Hematopoietic multipotent progenitor cell treated with erythropoietin and hydrocortisone succinate and interleukin-3 and kit ligand, for 4 days (in vitro differentiated cells): ENCODE measurements at regions not wholly inside any gene's neighbourhood (a gene's known extent, or its start where the extent isn't known, plus 50 kb on each side); places are given as distances from the start of the nearest gene placed in this dataset.
"Not testable (repeated sequence)": the region's sequence is repeated elsewhere in the genome, so short reads cannot be mapped to it uniquely, and the experiment has no call there.

Experiments used
- DNase-seq: peaks from one replicate; pipeline ENCODE4 v3.0.0-alpha.2; 2015

DNA sequence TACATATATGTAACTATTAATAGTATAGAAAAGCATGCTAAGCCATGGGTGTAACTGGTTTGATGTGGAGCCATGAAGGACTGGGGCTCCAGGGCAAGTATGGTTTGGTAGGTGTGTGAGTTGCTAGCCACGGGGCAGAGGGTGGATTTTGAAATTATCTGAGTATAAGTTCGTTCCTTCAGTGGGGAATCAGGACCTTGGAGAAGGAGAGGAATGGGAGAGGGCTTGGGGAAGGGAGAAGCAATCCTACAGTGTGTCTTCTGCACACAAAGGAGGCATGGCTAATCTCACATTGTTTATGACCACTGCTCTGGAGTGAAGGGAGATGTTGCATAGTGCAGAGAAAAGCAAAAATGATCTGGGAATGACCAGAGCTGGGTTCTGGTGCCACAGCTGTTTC lies 127.8 kb upstream of the CADM1 start:
- DNase-seq: no peak

DNA sequence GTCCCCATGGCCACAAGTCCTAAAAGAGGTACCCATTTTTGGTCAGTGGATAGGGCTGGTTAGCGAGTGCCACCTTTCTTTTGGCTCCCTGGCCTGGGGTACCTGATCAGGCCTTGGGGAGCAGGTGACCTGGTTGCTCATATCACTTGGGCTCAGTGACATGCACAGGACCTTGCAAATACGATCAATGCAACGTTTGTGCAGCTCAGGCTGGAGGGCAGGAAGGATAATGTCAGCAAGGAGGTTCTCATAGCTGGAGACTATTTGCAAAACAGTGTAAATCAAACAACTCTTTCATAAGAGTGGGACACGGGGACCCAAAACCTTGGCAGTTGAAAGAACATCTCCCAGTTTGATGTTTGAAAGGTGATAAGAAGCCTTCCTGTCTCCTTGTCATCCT lies 127.4 kb upstream of the CADM1 start:
- no peak for DNase-seq

DNA sequence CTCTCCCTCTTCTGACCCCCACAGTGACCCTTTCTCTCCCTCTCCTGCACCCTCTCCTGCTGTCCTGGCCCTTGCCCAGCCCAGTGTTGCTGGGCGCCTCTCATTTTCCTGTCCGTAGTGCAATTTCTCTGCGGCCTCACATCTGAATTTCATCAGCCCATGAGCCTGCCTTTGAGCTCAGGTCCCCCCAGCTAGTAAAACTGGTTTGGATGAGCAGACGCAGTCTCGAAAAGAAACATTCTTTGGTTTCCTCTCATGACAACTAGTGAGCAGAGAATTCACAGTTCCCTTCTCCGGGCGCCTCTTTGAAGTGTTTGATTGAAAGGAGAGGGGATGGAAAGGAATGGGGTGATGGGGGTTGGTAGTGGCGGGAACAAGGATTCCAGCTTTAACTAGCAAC lies 126.0 kb upstream of the CADM1 start:
- no peak for DNase-seq

DNA sequence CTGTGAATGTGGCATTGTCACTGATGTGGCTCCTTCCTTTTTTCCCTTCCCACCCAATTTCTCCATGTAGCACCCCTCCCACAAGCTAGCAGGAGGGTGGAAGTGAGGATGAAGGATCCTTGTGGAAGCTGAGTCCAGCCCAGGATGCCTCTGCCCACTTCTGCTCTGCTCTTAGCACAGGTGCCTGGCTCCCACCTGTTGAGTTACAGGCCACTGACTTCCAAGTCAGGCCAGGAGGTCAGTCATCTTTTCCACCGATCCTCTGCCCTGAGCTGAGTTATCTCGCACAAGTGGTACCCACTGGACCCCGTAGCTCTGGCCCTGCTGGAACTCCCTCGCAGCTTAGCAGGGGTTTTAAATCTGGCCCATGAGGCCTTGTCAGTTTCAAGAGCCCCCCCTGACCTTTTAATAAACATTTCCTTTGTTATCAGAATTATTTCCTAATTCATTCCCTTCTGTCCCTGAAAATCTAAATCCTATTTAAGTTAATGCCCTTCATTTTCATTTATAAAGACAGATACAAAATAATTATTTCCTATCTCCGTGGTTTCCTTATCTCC lies 125.3 kb upstream of the CADM1 start:
- DNase-seq: no peak

DNA sequence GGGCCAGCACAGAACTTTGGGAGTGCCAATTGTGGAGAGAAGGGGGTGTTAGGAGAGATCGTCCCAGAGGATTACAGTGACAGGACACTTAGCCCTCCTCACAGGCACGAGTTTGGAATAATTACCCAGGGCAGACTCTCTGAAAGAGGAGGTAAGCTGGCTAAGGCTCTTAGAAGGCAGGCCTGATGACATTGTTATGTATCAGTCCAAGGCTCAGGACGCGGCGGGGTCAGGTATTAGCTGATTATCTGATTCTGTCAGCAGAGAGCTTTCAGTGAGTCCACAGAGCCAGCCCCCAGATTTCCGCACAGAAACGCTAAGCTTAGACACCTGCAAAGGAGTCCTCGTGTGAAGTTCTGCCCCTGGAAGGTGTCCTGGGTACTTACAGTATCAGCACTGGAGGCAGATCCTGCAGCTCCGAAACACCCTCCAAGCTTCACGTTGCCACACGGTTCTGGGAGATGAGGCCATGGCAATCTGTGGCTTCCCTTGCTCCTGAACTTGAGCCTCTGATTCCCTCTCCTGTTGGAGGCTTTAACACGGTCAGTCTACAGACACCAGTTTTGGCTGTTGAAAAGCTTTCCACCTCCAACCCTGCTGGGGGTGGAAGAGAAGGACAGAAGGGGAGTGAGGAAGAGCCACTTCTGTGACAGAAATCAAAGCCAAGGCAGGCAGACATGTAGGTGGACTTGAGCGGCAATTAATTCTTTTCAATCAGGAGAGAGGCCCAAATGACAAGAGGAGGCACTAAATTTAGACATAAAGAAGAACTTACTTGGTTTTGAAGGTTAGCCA lies 123.6 kb upstream of the CADM1 start:
- no peak for DNase-seq

DNA sequence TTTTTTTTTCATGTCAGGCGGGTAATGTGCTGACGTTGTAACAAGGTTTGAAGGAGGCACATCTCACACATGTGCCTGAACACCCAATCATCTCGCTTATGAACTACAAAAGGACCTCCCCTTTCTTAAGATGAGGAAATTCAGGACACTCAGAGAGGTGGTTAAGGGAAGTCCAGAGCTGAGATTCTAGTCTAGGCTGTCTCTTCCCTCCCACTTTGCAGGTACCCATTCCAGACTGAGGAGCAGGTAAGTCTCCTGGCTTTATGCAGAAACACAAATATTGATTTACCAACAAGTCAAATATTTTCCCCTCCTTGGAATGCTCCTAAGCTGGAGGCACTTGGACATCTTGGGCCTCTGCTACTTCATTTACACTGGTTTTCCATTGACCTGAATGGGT lies 122.9 kb upstream of the CADM1 start:
- DNase-seq: no peak

DNA sequence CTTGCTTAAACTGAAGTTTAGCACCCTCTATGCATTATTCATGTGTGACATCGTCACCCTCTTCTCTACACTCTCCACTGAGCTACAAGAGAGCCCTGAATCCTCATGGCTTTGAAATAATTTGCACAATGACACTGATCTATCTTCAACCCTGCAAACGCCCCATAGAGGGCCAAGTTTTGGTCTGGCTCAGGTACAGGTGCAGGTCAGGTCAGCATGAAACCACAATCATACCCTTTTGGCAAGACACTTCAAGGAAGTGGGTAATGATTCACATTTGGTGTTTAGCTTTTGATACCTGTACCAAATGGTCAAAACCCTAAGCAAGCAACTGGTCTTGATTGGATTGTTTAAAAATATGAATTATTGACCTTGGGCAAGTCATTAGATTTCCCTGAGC lies 122.2 kb upstream of the CADM1 start:
- no peak for DNase-seq

DNA sequence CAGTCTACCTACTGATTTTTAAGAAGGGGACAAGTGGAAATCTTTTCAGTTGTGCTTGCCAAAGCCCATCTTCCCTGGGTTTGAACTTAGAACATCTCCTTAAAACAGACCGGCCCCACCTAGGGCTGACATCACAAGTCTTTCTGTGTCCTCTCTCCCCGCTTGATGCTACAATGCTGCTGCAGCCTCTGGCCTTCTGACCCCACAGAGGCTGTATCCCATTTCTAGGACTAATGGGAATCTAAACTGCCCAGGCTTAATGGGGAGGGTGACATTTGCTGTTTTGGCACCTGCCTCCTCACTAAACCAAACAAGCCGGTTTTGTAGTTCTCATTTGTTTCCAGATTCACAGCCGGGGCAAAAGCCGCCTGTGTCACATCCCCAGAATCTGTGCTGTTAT lies 121.3 kb upstream of the CADM1 start:
- no peak for DNase-seq

DNA sequence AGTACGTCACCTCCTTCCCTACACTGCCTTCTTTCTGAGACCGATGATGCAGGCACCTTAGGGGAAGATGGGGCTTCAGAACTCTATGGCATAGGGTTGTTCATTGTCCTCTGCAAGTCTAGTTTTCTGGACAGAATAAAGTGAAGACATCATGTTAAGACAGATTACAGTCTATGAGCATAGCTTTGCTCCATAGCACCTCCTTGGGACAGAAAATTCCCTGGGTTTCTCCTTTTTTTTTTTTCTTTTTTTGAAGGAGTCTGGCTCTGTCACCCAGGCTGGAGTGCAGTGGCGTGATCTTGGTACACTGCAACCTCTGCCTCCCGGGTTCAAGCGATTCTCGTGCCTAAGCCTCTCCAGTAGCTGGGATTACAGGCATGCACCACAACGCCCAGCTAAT lies 119.8 kb upstream of the CADM1 start:
- no peak for DNase-seq

DNA sequence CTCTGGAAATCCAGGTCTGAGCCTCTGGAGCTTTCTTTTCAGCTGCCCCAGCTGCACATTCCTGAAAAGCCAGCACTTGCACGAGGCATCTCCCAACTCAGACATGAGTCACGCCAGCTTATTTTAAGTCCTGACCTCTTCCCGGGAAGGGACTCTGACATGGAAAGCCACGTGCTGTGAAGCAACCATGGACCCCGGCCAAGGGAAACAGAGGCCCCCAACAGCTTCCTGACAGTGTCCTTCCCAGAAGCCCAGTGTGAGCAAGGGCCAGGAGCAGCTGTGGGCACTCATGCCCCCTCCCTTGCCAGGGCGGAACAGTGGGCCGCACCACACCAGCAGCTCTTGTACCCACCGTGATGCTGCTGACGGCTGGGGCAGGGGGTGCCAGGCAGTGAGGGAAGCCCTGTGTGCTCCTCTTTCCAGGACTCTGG lies 118.8 kb upstream of the CADM1 start:
- DNase-seq: no peak

DNA sequence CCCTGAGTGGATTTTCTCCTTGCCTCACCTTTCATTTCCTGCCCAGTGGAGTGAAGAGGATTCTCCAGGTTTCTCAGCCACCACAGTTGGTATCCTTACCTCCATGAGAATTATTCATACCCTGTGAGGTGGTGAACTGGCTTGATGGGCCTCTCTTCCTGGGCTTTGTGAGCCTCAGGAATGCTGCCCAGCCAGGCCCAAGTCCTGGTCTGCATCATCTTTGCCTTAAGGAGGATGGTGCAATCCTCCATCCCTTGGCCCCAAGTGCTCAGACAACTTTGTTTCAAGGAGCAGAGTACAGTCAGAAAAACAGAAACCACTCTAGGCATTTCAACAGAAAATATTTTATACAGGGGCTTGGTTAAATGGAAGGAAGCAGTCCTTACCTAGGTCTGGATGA lies 114.2 kb upstream of the CADM1 start:
- no peak for DNase-seq

DNA sequence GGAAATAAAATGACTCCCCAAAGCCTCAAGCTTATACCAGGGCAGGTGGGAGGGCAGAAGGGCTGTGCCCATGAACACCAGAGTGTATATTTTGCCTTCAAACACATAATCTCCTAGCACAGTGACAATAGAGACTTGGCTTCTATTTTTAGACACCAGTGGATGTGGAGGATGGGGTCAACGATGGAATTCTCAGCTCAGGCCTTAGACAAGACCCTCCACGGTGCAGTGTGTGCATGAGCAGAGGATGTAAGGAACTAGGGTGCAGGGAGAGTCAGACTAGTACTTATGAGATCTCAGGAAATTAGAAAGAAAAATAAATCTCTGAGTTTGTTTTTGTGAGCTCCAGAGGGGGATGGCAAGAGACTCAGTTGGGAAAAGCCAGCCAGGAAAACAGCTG lies 113.6 kb upstream of the CADM1 start:
- no peak for DNase-seq

DNA sequence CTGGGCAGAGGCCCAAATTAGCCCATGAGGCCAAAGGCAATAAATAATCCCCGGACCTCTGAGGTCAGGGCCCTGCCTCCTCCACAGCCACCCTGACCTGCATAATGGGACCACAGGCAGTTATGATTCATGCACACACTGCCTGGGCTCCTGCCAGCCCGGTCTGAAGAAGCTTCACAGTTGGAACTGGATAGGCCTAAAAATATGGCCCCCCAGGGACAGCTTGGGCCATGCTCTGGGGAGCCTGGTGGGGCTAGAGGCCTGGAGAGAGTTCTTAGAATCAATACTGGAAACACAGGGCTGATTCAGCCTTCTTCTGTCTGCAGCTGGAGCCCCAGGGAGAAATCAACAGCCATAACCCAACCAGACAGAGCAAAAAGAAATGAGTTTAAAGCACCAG lies 112.8 kb upstream of the CADM1 start:
- DNase-seq: no peak

DNA sequence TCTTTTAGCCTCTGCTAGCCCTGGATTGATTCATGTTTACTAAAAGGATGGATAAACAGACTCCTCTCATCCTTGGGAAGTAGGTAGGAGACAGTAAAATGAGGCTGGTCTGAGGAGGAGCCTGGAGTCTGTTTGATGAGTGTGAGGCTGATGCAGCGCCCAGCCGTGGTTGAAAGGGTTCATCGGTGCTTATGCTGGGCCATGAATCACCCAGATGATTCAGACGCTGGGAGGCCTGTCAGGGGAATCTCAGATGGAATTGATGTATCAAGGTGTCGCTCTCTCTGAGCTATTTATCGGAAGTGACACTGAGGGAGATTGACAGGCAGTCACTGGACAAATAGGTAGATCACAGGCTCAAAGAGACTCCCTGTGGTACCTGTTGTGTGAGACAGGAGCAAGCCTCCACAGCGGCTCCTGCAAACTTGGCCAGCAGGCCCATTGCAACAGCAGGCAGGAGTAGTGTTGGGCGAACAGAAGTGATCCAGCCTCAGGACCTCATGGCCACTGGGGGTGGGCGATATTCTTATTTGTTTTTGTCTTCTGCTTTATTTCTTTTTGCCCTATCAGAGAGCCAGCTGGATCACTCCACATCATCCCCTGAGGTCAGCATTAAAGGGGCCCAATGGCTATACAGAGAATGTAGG lies 109.9 kb upstream of the CADM1 start:
- DNase-seq: no peak

DNA sequence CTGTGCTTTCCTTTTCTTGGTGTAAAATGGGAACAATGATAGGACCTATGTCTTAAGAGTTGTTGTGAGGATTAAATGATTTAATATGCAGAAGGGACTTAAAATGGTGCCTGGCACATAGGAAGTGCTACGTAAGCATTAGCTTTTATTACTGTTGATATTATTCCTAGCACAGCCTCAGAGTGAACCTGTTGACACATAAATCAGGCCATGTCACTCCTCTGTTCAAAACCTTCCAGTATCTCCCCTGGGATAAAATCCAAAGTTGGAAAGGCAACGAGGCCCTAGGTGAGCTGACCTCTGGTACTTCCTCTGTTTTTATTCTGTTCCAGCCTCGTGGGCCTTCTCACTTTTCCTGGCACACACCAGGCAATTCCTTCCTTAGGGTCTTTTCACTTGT lies 108.8 kb upstream of the CADM1 start:
- DNase-seq: no peak

DNA sequence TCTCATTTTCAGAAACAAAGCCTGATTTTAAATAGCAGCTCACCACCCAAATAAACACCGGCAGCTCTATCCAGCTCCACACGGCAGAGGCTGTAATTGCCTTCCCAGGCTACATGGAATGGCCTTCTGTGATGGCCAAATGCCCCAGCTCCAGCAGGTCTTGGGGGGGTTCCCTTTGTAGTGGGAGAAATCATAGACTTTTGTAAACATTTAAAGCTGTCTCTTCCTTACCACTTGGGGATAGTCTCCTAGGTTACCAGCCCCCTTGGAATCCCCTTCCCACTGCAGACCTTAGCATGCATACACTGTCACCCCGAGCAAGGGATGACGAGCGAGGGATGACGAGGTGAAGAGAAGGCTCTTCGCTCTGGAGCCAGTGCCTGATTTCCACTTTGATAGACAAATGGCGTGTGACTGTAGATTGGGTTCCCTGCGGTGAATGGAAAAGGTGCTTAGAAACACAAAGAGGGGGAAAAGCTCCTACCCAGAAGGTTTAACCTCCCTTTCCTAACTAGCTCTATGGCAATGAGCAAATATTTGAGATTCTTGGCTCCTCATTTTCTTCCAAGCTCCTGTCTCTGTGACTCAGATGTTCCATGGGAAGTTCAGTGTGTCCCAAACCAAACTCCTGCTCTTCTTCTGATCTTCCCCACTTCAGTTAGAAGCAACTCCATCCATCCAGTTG lies 108.0 kb upstream of the CADM1 start:
- no peak for DNase-seq

DNA sequence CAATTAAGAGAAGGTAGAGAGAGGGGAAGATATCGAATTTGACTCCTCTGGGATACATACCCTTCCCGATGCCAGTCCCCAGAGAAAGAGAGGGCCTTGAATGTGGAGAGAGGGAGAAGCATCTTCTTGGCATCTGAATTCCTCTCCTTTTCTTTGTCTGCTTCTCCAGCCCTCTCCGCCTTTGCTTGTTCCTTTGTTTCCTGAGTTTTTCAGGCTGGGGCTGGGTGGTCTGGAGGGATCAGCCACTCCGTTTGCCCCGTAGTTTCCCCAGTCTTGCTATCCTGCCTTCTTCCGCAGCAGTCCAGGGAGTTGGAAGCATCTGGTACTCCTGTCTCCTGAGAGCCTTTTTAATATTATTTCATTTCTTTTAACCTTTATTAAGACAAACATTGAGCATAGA lies 107.1 kb upstream of the CADM1 start:
- DNase-seq: no peak

DNA sequence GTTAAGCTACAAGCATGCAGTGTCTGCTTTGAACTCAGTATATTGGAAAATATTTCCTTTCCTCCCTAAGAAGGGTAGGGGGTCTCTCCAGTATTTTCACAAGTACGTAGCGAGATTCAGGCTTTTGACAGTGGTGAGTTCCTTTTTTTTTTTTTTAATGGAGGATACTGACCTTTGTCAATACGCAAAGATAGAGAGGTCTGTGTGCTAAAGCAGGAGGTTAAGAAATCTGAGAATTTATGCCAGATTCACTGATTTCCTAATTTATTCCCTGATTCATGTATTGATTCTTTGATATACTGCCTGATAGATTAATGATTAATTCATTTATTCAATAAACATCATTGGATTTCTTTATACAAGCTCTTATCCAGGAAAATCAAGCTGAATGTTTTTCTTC lies 106.7 kb upstream of the CADM1 start:
- DNase-seq: no peak

DNA sequence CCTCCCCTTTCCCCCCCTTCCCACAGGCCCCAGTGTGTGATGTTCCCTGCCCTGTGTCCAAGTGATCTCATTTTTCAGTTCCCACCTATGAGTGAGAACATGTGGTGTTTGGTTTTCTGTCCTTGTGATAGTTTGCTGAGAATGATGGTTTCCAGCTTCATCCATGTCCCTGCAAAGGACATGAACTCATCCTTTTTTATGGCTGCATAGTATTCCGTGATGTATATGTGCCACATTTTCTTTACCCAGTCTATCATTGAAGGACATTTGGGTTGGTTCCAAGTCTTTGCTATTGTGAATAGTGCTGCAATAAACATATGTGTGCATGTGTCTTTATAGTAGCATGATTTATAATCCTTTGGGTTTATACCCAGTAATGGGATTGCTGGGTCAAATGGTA lies 106.0 kb upstream of the CADM1 start:
- not testable (repeated sequence) for DNase-seq

DNA sequence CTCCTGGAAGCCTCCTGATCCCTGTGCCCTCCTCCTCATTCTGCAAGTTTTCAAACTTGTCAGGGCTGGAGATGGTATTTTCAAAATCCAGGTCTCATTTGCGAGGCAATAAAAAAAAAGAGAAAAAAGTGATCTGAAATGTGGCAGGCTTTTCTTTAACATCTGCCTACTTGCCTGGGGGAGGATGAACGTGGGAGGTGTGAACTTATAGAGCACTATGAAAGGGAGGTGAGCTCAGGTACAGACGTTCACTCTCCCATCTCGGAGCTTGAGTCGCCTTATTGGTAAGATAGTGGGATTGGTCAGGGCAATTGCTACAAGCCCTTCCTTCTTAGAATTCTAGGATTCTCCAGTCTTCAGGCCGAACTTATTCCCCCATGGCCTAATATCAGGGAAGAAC lies 104.8 kb upstream of the CADM1 start:
- DNase-seq: no peak

DNA sequence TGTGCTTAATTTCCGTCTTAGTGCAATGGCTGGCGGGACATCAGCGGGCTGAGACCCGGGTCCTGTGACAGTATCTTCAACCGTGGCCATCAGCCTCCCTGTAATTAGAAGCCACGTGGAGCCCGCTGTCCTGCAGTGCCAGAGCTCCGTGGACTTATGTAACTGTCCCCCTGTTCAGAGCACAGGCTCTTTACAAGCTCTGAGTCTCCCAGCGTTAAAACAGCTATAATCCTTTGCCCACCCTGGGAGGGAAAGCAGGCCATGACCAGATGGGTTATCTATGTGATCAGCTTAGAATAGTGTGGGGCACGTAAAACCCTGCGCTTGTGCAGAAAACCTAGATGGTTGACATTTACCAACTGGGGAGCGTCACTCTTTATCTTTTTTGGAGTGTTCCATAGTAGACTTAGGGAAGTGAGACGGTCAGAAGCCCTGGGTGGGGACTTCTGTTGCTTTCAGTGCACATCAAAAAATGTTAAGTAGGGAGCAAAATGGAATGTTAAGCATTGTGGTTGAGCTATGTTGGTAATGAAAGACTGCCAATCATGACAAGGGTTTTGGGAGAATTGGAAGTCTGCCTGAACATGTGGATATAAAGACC lies 103.5 kb upstream of the CADM1 start:
- DNase-seq: no peak

DNA sequence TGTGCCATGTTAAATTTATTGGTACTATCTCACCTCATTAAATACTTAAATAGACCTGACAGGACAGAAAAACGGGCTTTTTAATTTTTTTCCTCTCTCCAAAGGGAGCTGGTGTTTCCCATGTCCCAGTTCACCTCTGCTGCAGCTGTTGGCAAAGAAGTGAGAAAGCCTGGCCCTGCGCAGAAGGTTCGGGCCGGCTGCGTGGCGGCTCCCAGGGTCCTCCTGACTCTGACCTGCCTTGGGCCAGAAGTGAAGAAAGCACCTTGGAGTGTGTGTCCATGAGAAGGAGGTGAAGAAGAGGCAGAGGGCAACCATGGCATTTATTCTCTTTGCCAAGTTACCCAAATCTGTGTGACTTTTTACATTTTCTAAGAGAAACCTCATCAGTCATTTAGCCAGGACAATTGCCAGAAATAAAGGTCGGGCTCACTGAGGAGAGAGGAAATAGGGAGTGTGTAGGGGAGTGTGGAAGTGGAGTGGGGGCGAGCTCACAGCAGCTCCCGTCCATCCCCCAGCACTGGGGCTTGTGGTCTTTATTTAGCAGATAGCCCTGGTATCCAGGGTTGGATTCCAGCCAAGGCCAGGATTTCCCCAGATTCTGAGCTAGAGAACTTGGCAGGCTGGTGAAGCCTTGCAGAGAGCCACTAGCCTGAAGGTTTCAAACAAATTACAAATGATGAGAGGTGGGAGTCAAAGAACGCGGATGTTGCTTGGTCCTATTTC lies 102.4 kb upstream of the CADM1 start:
- DNase-seq: no peak
